PC-9 (cell line): ENCODE measurements at regions not wholly inside any gene's neighbourhood (a gene's known extent, or its start where the extent isn't known, plus 50 kb on each side); places are given as distances from the start of the nearest gene placed in this dataset.
A peak's percentile ranks its signal among the peaks of the same experiment; 100 is the strongest.

Source experiments
- BruUV-seq: library from RNA; stranded (reverse); fragments of 400-500 nt; replicated peaks from 2 replicates; lab custom pipeline; 2021; lab: Mats Ljungman, UMichigan
- CTCF ChIA-PET: fragments of 300-600 bp; sonication (Branson Sonifier 250); formaldehyde crosslinking; loops from one replicate; lab custom pipeline; 2022; ENCODE audit warnings: antibody characterized with exemption; lab: Charles Lee
- POLR2A ChIA-PET: fragments of 300-600 bp; sonication (Branson Sonifier 250); formaldehyde crosslinking; loops from one replicate; lab custom pipeline; 2022; ENCODE audit warnings: antibody characterized with exemption; ENCODE audit not compliant: unreplicated experiment; lab: Charles Lee
- DNase-seq, 2 experiments: peaks; one replicate each; pipeline versions ENCODE4 v3.0.0 to v3.0.0-alpha.2; 2015 to 2022; ENCODE audit warnings: mixed read lengths in 1 of 2
- H2AFZ ChIP-seq: fragments of 200-600 bp; sonication (generic); 2 replicates; pipeline ENCODE4 v1.8.1; 2017; ENCODE audit warnings: antibody characterized with exemption
- H3F3A ChIP-seq: fragments of 200-600 bp; sonication (generic); 2 replicates; pipeline ENCODE4 v1.8.1; 2017; ENCODE audit warnings: antibody characterized with exemption, mild to moderate bottlenecking, low read depth; ENCODE audit not compliant: insufficient read depth
- H3K27ac ChIP-seq: fragments of 200-600 bp; sonication (generic); 2 replicates; pipeline ENCODE4 v1.6.1; 2016; ENCODE audit warnings: mixed run types
- H3K27me3 ChIP-seq: fragments of 200-600 bp; sonication (generic); 2 replicates; pipeline ENCODE4 v1.6.1; 2016; ENCODE audit warnings: low read depth, mixed run types; ENCODE audit not compliant: insufficient read depth
- H3K36me3 ChIP-seq: fragments of 200-600 bp; sonication (generic); 2 replicates; pipeline ENCODE4 v1.6.1; 2016; ENCODE audit warnings: low read depth, mixed run types
- H3K4me1 ChIP-seq: fragments of 200-600 bp; sonication (generic); replicated peaks from 2 replicates; pipeline ENCODE4 v1.6.1; 2016; ENCODE audit warnings: mixed run types; ENCODE audit not compliant: insufficient read depth
- H3K4me2 ChIP-seq: fragments of 200-600 bp; sonication (generic); 2 replicates; pipeline ENCODE4 v1.6.1; 2017; ENCODE audit warnings: mixed run types
- H3K4me3 ChIP-seq: fragments of 200-600 bp; sonication (generic); 2 replicates; pipeline ENCODE4 v1.6.1; 2016; ENCODE audit warnings: mixed run types
- H3K79me2 ChIP-seq: fragments of 200-600 bp; sonication (generic); 2 replicates; pipeline ENCODE4 v1.6.1; 2017; ENCODE audit warnings: low read depth, mixed run types
- H3K9me2 ChIP-seq: fragments of 200-600 bp; sonication (generic); 2 replicates; pipeline ENCODE4 v1.8.1; 2017; ENCODE audit warnings: mild to moderate bottlenecking; ENCODE audit not compliant: insufficient read depth
- H3K9me3 ChIP-seq: fragments of 200-600 bp; sonication (generic); 2 replicates; pipeline ENCODE4 v1.8.1; 2016; ENCODE audit warnings: low read depth; ENCODE audit not compliant: insufficient read depth
- H4K20me1 ChIP-seq: fragments of 200-600 bp; sonication (generic); 2 replicates; pipeline ENCODE4 v1.8.1; 2017; ENCODE audit not compliant: insufficient read depth
- CTCF ChIP-seq: fragments of 200-600 bp; sonication (generic); conservative IDR thresholded peaks from 2 replicates; pipeline ENCODE4 v1.6.1; 2017; ENCODE audit warnings: mixed run types, antibody characterized with exemption, mild to moderate bottlenecking, moderate library complexity
- EZH2 ChIP-seq: fragments of 200-600 bp; sonication (generic); IDR thresholded peaks from 2 replicates; pipeline ENCODE4 v1.8.0; 2017; ENCODE audit warnings: antibody characterized with exemption, low read depth
- intact Hi-C: fragments of 100-400 bp; cut with micrococcal nuclease; formaldehyde crosslinking; loops from one replicate; pipeline ENCODE4 v1.10.0; 2022; ENCODE audit not compliant: unreplicated experiment

GRCh38 chr17:73710095-73710592, 65.9 kb upstream of the SDK2 start:
- Histone ChIP-seq H3F3A (no peaks in the 10 kb centered on the region), H3K79me2 (no peaks in the 10 kb centered on the region), H2AFZ (no peak overlapping the region), H4K20me1 (no peaks in the 10 kb centered on the region), H3K4me1 (no peaks in the 10 kb centered on the region), H3K27me3 (peaks cover 79% of the 10 kb centered on the region), H3K9me2 (no peaks in the 10 kb centered on the region), H3K4me2 (no peak overlapping the region), H3K4me3 (no peak overlapping the region), H3K36me3 (no peaks in the 10 kb centered on the region), H3K9me3 (no peaks in the 10 kb centered on the region), H3K27ac (no peak overlapping the region)
- ChIA-PET POLR2A (no interaction called here), CTCF (no interaction called here)
- peak in 1 of 2 experiments; percentile 19 for DNase-seq
- TF ChIP-seq CTCF (peak; percentile 77), EZH2 (no peak)
- intact Hi-C loops: loop anchor here (1.0 kb wide), 1 partner anchor 281 kb away; no protein-coding TSS in a partner anchor
- BruUV-seq: no TSS peak

- peaks cover 79% of the 10 kb centered on the region for H3K27me3 ChIP-seq
- no TSS peak for BruUV-seq
- TF ChIP-seq CTCF (no peak), EZH2 (no peak)
- DNase-seq: no peak
- no peaks in the 10 kb centered on the region for H3F3A ChIP-seq
- no peaks in the 10 kb centered on the region for H3K36me3 ChIP-seq
- no peak overlapping the region for H3K4me2 ChIP-seq
- intact Hi-C loops: no loop called here
- H3K79me2 ChIP-seq: no peaks in the 10 kb centered on the region
- no peaks in the 10 kb centered on the region for H4K20me1 ChIP-seq
- H3K9me2 ChIP-seq: no peaks in the 10 kb centered on the region
- ChIA-PET CTCF (no interaction called here), POLR2A (no interaction called here)
- H3K27ac ChIP-seq: no peak overlapping the region
- H2AFZ ChIP-seq: no peak overlapping the region
- H3K9me3 ChIP-seq: no peaks in the 10 kb centered on the region
- H3K4me3 ChIP-seq: no peak overlapping the region
- no peaks in the 10 kb centered on the region for H3K4me1 ChIP-seq
These were observed 66.9 kb upstream of the SDK2 start for GRCh38 chr17:73711184-73711583.

- H3K9me2 ChIP-seq: no peaks in the 10 kb centered on the region
- H4K20me1 ChIP-seq: no peaks in the 10 kb centered on the region
- H2AFZ ChIP-seq: no peak overlapping the region
- no peaks in the 10 kb centered on the region for H3F3A ChIP-seq
- CTCF ChIA-PET: no interaction called here
- no peaks in the 10 kb centered on the region for H3K9me3 ChIP-seq
- intact Hi-C loops: no loop called here
- no TSS peak for BruUV-seq
- no peaks in the 10 kb centered on the region for H3K36me3 ChIP-seq
- no peak overlapping the region for H3K4me2 ChIP-seq
- DNase-seq: no peak
- H3K4me3 ChIP-seq: no peak overlapping the region
- H3K4me1 ChIP-seq: no peaks in the 10 kb centered on the region
- TF ChIP-seq EZH2: no peak
- TF ChIP-seq CTCF: no peak
- H3K27ac ChIP-seq: no peak overlapping the region
- peaks cover 79% of the 10 kb centered on the region for H3K27me3 ChIP-seq
- no peaks in the 10 kb centered on the region for H3K79me2 ChIP-seq
- POLR2A ChIA-PET: no interaction called here
These were observed 67.7 kb upstream of the SDK2 start for GRCh38 chr17:73711916-73712315.
